ENCODE measurements at regions not wholly inside any gene's neighbourhood (a gene's known extent, or its start where the extent isn't known, plus 50 kb on each side); places are given as distances from the start of the nearest gene placed in this dataset.

- TF ChIP-seq JUNB (IDR thresholded peaks at IDR 0.05) (no peak), CBX8 (IDR thresholded peaks at IDR 0.05) (no peak), POLR2A (IDR thresholded peaks at IDR 0.05; ENCODE audit: low read length) (no peak), MAFK (IDR thresholded peaks at IDR 0.05; ENCODE audit: partially characterized antibody) (no peak), ZNF302 (CRISPR knock-in tag; IDR thresholded peaks at IDR 0.05) (no peak), HMGXB4 (CRISPR knock-in tag; IDR thresholded peaks at IDR 0.05; ENCODE audit: borderline replicate concordance) (no peak), BHLHE40 (IDR thresholded peaks at IDR 0.05; ENCODE audit: low read depth, low read length) (no peak), FOSL2 (IDR thresholded peaks at IDR 0.05) (no peak), FOSL2 (CRISPR knock-in tag; IDR thresholded peaks at IDR 0.05) (no peak), ZFP36 (IDR thresholded peaks at IDR 0.05; ENCODE audit: borderline replicate concordance, partially characterized antibody) (no peak), ZSCAN20 (CRISPR knock-in tag; IDR thresholded peaks at IDR 0.05) (no peak), EHF (CRISPR knock-in tag; IDR thresholded peaks at IDR 0.05) (no peak)
- TF ChIP-seq, protein P1, sequence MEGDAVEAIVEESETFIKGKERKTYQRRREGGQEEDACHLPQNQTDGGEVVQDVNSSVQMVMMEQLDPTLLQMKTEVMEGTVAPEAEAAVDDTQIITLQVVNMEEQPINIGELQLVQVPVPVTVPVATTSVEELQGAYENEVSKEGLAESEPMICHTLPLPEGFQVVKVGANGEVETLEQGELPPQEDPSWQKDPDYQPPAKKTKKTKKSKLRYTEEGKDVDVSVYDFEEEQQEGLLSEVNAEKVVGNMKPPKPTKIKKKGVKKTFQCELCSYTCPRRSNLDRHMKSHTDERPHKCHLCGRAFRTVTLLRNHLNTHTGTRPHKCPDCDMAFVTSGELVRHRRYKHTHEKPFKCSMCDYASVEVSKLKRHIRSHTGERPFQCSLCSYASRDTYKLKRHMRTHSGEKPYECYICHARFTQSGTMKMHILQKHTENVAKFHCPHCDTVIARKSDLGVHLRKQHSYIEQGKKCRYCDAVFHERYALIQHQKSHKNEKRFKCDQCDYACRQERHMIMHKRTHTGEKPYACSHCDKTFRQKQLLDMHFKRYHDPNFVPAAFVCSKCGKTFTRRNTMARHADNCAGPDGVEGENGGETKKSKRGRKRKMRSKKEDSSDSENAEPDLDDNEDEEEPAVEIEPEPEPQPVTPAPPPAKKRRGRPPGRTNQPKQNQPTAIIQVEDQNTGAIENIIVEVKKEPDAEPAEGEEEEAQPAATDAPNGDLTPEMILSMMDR (IDR thresholded peaks at IDR 0.05), result no peak
- TF ChIP-seq, protein P2, sequence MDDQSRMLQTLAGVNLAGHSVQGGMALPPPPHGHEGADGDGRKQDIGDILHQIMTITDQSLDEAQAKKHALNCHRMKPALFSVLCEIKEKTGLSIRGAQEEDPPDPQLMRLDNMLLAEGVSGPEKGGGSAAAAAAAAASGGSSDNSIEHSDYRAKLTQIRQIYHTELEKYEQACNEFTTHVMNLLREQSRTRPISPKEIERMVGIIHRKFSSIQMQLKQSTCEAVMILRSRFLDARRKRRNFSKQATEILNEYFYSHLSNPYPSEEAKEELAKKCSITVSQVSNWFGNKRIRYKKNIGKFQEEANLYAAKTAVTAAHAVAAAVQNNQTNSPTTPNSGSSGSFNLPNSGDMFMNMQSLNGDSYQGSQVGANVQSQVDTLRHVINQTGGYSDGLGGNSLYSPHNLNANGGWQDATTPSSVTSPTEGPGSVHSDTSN (IDR thresholded peaks at IDR 0.05), result no peak
Observed at GRCh38 chr14:100663761-100664052, 63.0 kb upstream of the DLK1 start.

All from A549 (cell line).